ENCODE measurements at regions not wholly inside any gene's neighbourhood (a gene's known extent, or its start where the extent isn't known, plus 50 kb on each side); places are given as distances from the start of the nearest gene placed in this dataset.

GRCh38 chr10:106089855-106090254 is 1074.7 kb downstream of the SORCS1 start:
- no peak for TF ChIP-seq POLR2A (IDR thresholded peaks at IDR 0.05; ENCODE audit: low read depth, low read length)
- no peak for TF ChIP-seq TAF1 (IDR thresholded peaks at IDR 0.05; ENCODE audit: borderline replicate concordance, low read depth, low read length)

Measured in GM12892 (cell line).